GM12864 (cell line): ENCODE measurements at regions not wholly inside any gene's neighbourhood (a gene's known extent, or its start where the extent isn't known, plus 50 kb on each side); places are given as distances from the start of the nearest gene placed in this dataset.

Source experiments
- DNase-seq: peaks from one replicate; pipeline ENCODE4 v3.0.0-alpha.2; 2011; ENCODE audit warnings: low read depth
- H3K4me3 ChIP-seq: 2 replicates; pipeline ENCODE4 v1.5.1; 2011; ENCODE audit warnings: mild to moderate bottlenecking, low read depth, low read length, control low read depth
- TF ChIP-seq, protein P1 (sequence below): IDR thresholded peaks from 2 replicates; pipeline ENCODE4 v1.5.1; 2011; ENCODE audit warnings: low read depth, mild to moderate bottlenecking, moderate library complexity, low read length, control low read depth, inconsistent platforms; ENCODE audit errors: missing control alignments

DNA sequence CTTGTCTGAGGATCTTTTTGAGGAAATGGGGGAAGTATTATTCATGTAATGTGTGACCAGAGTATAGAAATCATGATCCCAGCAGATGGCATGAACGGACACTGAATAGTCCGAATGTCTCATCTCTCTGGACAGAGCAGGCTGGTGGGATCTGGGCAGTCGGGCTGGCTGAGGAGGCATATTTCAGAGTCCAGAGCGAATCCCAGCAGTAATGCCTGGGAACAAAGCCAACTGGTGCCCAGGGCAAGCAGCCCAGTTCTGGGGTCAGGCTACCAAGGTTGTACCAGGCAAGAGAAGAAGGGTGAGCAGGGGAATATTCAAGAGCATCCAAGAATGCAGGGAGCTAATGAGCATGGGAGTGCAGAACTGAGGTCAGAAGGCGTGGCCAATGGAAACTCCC, 306.4 kb downstream of the ZSWIM6 start:
- TF ChIP-seq, protein P1, sequence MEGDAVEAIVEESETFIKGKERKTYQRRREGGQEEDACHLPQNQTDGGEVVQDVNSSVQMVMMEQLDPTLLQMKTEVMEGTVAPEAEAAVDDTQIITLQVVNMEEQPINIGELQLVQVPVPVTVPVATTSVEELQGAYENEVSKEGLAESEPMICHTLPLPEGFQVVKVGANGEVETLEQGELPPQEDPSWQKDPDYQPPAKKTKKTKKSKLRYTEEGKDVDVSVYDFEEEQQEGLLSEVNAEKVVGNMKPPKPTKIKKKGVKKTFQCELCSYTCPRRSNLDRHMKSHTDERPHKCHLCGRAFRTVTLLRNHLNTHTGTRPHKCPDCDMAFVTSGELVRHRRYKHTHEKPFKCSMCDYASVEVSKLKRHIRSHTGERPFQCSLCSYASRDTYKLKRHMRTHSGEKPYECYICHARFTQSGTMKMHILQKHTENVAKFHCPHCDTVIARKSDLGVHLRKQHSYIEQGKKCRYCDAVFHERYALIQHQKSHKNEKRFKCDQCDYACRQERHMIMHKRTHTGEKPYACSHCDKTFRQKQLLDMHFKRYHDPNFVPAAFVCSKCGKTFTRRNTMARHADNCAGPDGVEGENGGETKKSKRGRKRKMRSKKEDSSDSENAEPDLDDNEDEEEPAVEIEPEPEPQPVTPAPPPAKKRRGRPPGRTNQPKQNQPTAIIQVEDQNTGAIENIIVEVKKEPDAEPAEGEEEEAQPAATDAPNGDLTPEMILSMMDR: no peak
- no peak for DNase-seq
- H3K4me3 ChIP-seq: no peak overlapping the region

DNA sequence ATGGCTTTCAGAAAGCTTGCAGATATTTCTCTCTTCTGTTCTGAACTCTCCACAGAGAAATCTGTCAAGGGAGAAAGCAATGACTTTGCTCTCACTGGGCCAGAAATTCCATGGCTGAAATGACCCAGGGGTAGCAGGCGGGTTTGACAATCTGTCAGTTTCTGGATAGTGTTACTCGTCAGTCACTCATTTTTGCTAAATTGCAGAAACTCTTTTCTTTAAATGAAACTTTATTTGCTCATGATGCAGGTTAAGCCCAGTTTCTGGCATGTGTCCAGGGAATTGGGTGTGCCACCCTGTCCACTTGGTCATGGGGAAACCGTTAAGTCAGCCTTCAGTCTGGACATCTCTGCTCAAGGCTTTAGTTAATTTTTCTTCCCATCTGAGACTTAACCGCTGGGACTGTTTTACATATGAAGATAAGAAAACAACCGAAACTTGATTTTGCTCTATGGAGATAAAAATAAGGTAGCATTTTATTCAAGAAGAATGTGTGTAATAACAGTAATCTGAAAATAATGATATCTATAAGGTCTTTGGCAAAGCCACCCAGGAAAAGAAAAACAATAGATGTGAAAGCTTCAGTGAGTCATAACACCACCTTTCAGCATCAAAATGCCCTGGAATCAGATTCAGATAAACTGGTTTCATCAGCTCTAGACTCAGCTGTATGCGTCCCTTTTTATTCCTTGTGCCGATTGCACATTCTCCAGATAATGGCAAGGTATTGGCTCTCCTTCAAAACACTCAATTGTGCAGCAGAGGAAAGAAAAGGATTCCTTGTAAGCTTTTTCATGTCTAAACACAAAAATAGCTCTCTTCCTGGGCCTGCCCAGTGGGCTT, 308.3 kb downstream of the ZSWIM6 start:
- TF ChIP-seq, protein P1: no peak
- no peak for DNase-seq
- no peak overlapping the region for H3K4me3 ChIP-seq

DNA sequence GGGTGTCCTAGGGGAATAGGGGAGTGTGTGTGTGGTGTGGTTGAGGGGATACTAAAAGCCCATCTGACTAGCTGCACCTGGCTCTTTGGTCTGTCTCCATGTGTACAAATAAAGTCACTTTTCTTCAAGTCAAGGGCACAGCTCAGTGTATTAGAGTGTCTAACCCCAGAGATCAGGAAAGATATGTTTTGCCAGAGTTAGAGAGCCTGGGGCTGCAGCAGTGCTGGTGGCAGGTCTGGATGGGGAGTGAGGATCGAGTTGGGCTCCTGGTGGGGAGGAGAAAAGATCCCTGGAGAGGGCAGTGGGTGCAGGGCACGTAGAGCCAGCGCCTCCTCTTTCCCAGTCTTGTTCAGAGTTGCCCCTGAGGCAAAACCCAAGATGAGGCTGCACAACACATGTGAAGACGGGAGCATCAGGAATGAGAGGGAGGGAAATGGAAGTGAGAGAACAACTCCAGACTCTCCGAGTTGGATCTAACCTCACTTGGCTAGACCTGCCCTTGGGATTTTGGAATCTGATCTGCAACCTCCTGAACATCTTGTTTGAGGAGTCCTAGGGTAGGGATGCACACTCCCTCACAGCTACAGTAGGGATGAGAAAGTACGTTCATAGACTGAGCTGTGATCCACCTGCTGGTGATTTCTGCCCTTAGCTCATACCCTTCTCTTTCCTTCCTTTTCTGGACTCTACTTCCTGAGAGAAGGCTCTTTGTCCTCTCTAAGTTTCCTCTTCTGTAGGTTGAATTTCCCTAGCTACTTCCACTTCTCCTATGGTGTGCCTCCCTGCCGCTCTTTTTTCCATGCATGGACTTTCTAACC, 309.9 kb downstream of the ZSWIM6 start:
- TF ChIP-seq, protein P1: peak; percentile 11
- DNase-seq: no peak
- no peak overlapping the region for H3K4me3 ChIP-seq

DNA sequence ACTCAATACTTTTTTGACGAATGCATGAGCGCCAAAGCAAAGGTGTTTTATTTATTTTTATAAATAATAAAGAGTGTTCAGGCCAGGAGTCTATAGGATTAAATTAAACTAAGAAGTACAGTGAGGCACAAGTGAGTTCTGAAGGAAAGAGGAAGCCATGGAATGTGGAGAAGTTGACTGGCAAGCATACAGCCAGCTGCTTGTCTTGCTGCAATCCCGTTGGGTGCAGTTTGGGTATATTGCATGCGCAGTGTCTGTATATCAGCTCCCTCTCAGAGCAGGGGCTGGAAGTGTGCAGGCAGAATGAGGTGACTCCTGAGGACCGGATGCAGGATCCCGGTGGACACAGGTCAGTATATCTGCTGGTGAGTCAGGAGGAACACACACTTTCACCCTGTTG, 315.6 kb downstream of the ZSWIM6 start:
- no peak overlapping the region for H3K4me3 ChIP-seq
- TF ChIP-seq, protein P1: no peak
- DNase-seq: no peak

DNA sequence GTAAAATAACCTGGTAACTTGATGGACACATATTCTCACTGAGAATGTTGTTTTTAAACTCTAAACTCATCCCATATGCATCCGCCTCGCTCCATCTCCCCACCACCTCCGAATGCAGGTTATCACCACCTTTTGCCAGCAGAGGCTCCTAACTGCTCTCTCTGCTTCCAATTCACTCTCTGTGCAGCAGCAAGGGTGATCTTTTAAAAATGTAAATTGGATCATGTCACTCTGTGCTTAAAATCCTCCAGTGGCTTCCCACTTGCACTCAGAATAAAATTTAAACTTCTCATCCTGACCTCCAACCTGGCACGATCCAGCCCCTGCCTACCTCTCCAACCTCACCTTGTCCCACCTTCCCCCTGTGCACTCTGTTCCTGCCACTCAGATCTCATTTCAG, 317.2 kb downstream of the ZSWIM6 start:
- TF ChIP-seq, protein P1: no peak
- no peak for DNase-seq
- no peak overlapping the region for H3K4me3 ChIP-seq

DNA sequence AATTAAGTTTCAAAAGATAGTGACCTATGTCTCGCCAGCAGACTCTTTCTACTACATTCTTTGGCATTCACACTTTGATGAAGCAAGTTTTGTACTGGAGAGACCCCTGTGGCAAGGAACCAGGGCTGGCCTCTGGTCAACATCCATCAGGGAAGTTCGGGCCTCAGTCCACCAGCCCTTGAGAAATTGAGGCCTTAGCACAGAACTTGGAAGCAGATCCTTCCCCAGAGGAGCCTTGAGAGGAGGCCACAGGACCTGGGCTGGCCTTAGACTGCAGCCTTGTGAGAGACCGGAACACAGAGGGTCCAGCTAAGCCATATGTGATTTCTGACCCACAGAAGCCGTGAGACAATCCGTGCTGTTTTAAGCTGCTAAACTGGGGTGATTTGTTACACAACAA, 317.9 kb downstream of the ZSWIM6 start:
- TF ChIP-seq, protein P1: no peak
- H3K4me3 ChIP-seq: no peak overlapping the region
- no peak for DNase-seq
